ENCODE measurements at regions not wholly inside any gene's neighbourhood (a gene's known extent, or its start where the extent isn't known, plus 50 kb on each side); places are given as distances from the start of the nearest gene placed in this dataset.

GRCh38 chr13:33524086-33524485, 238.5 kb upstream of the STARD13 start:
- no peaks in the 10 kb centered on the region for H3K9me3 ChIP-seq (ENCODE audit: control insufficient read depth in 3 of 3, low read length in 3 of 3)
- H3K27me3 ChIP-seq (ENCODE audit: control insufficient read depth in 3 of 3, insufficient read depth in 3 of 3, low read length in 3 of 3) = no peaks in the 10 kb centered on the region
- no peak overlapping the region for H3K9ac ChIP-seq (ENCODE audit: low read depth in 1 of 3, low read length in 3 of 3)
- no peaks in the 10 kb centered on the region for H3K4me1 ChIP-seq (ENCODE audit: control insufficient read depth in 3 of 3, insufficient read depth in 3 of 3, low read length in 3 of 3)
- no peak overlapping the region for H3K27ac ChIP-seq (ENCODE audit: low read depth, low read length)
- H3K36me3 ChIP-seq (ENCODE audit: control insufficient read depth in 3 of 3, insufficient read depth in 3 of 3, low read length in 3 of 3) = no peaks in the 10 kb centered on the region
- no peak overlapping the region for H3K4me3 ChIP-seq (ENCODE audit: low read length in 3 of 3)

- Histone ChIP-seq H3K27ac (ENCODE audit: low read depth, low read length) (no peak overlapping the region), H3K9me3 (ENCODE audit: control insufficient read depth in 3 of 3, low read length in 3 of 3) (no peaks in the 10 kb centered on the region), H3K4me1 (ENCODE audit: control insufficient read depth in 3 of 3, insufficient read depth in 3 of 3, low read length in 3 of 3) (no peaks in the 10 kb centered on the region), H3K27me3 (ENCODE audit: control insufficient read depth in 3 of 3, insufficient read depth in 3 of 3, low read length in 3 of 3) (no peaks in the 10 kb centered on the region), H3K4me3 (ENCODE audit: low read length in 3 of 3) (no peak overlapping the region), H3K9ac (ENCODE audit: low read depth in 1 of 3, low read length in 3 of 3) (no peak overlapping the region), H3K36me3 (ENCODE audit: control insufficient read depth in 3 of 3, insufficient read depth in 3 of 3, low read length in 3 of 3) (no peaks in the 10 kb centered on the region)
Measured at GRCh38 chr13:33525763-33526162, 240.2 kb upstream of the STARD13 start.

GRCh38 chr13:33526718-33527117, 241.2 kb upstream of the STARD13 start:
- no peaks in the 10 kb centered on the region for H3K4me1 ChIP-seq (ENCODE audit: control insufficient read depth in 3 of 3, insufficient read depth in 3 of 3, low read length in 3 of 3)
- no peak overlapping the region for H3K4me3 ChIP-seq (ENCODE audit: low read length in 3 of 3)
- no peak overlapping the region for H3K9ac ChIP-seq (ENCODE audit: low read depth in 1 of 3, low read length in 3 of 3)
- H3K36me3 ChIP-seq (ENCODE audit: control insufficient read depth in 3 of 3, insufficient read depth in 3 of 3, low read length in 3 of 3) = no peaks in the 10 kb centered on the region
- no peaks in the 10 kb centered on the region for H3K9me3 ChIP-seq (ENCODE audit: control insufficient read depth in 3 of 3, low read length in 3 of 3)
- no peak overlapping the region for H3K27ac ChIP-seq (ENCODE audit: low read depth, low read length)
- H3K27me3 ChIP-seq (ENCODE audit: control insufficient read depth in 3 of 3, insufficient read depth in 3 of 3, low read length in 3 of 3) = no peaks in the 10 kb centered on the region

GRCh38 chr13:33528896-33529295, 243.3 kb upstream of the STARD13 start:
- Histone ChIP-seq H3K27ac (ENCODE audit: low read depth, low read length) (no peak overlapping the region), H3K9me3 (ENCODE audit: control insufficient read depth in 3 of 3, low read length in 3 of 3) (no peaks in the 10 kb centered on the region)

GRCh38 chr13:33531484-33531883, 245.9 kb upstream of the STARD13 start:
- Histone ChIP-seq H3K4me3 (ENCODE audit: low read length in 3 of 3) (no peak overlapping the region), H3K36me3 (ENCODE audit: control insufficient read depth in 3 of 3, insufficient read depth in 3 of 3, low read length in 3 of 3) (no peaks in the 10 kb centered on the region), H3K9ac (ENCODE audit: low read depth in 1 of 3, low read length in 3 of 3) (no peak overlapping the region), H3K27me3 (ENCODE audit: control insufficient read depth in 3 of 3, insufficient read depth in 3 of 3, low read length in 3 of 3) (no peaks in the 10 kb centered on the region), H3K27ac (ENCODE audit: low read depth, low read length) (no peak overlapping the region), H3K9me3 (ENCODE audit: control insufficient read depth in 3 of 3, low read length in 3 of 3) (no peaks in the 10 kb centered on the region), H3K4me1 (ENCODE audit: control insufficient read depth in 3 of 3, insufficient read depth in 3 of 3, low read length in 3 of 3) (no peaks in the 10 kb centered on the region)

More at GRCh38 chr13:33528896-33529295, 243.3 kb upstream of the STARD13 start:
- Histone ChIP-seq H3K36me3 (ENCODE audit: control insufficient read depth in 3 of 3, insufficient read depth in 3 of 3, low read length in 3 of 3) (no peaks in the 10 kb centered on the region), H3K4me3 (ENCODE audit: low read length in 3 of 3) (no peak overlapping the region), H3K9ac (ENCODE audit: low read depth in 1 of 3, low read length in 3 of 3) (no peak overlapping the region), H3K27me3 (ENCODE audit: control insufficient read depth in 3 of 3, insufficient read depth in 3 of 3, low read length in 3 of 3) (no peaks in the 10 kb centered on the region), H3K4me1 (ENCODE audit: control insufficient read depth in 3 of 3, insufficient read depth in 3 of 3, low read length in 3 of 3) (no peaks in the 10 kb centered on the region)

- Histone ChIP-seq H3K9me3 (ENCODE audit: control insufficient read depth in 3 of 3, low read length in 3 of 3) (no peaks in the 10 kb centered on the region), H3K36me3 (ENCODE audit: control insufficient read depth in 3 of 3, insufficient read depth in 3 of 3, low read length in 3 of 3) (no peaks in the 10 kb centered on the region), H3K4me1 (ENCODE audit: control insufficient read depth in 3 of 3, insufficient read depth in 3 of 3, low read length in 3 of 3) (no peaks in the 10 kb centered on the region), H3K27me3 (ENCODE audit: control insufficient read depth in 3 of 3, insufficient read depth in 3 of 3, low read length in 3 of 3) (no peaks in the 10 kb centered on the region), H3K4me3 (ENCODE audit: low read length in 3 of 3) (no peak overlapping the region), H3K9ac (ENCODE audit: low read depth in 1 of 3, low read length in 3 of 3) (no peak overlapping the region), H3K27ac (ENCODE audit: low read depth, low read length) (no peak overlapping the region)
Measured at GRCh38 chr13:33535061-33535460, 249.5 kb upstream of the STARD13 start.

GRCh38 chr13:33536601-33537000, 251.0 kb upstream of the STARD13 start:
- no peaks in the 10 kb centered on the region for H3K27me3 ChIP-seq (ENCODE audit: control insufficient read depth in 3 of 3, insufficient read depth in 3 of 3, low read length in 3 of 3)
- no peaks in the 10 kb centered on the region for H3K36me3 ChIP-seq (ENCODE audit: control insufficient read depth in 3 of 3, insufficient read depth in 3 of 3, low read length in 3 of 3)
- H3K9me3 ChIP-seq (ENCODE audit: control insufficient read depth in 3 of 3, low read length in 3 of 3) = no peaks in the 10 kb centered on the region
- no peak overlapping the region for H3K27ac ChIP-seq (ENCODE audit: low read depth, low read length)
- H3K4me3 ChIP-seq (ENCODE audit: low read length in 3 of 3) = no peak overlapping the region
- H3K9ac ChIP-seq (ENCODE audit: low read depth in 1 of 3, low read length in 3 of 3) = no peak overlapping the region
- H3K4me1 ChIP-seq (ENCODE audit: control insufficient read depth in 3 of 3, insufficient read depth in 3 of 3, low read length in 3 of 3) = peaks cover 0 to 5% (median 4%) of the 10 kb centered on the region in 3 donors

- H3K27me3 ChIP-seq (ENCODE audit: control insufficient read depth in 3 of 3, insufficient read depth in 3 of 3, low read length in 3 of 3) = no peaks in the 10 kb centered on the region
- no peak overlapping the region for H3K9ac ChIP-seq (ENCODE audit: low read depth in 1 of 3, low read length in 3 of 3)
- no peak overlapping the region for H3K4me3 ChIP-seq (ENCODE audit: low read length in 3 of 3)
- peaks cover 0 to 5% (median 5%) of the 10 kb centered on the region in 3 donors for H3K4me1 ChIP-seq (ENCODE audit: control insufficient read depth in 3 of 3, insufficient read depth in 3 of 3, low read length in 3 of 3)
- no peaks in the 10 kb centered on the region for H3K9me3 ChIP-seq (ENCODE audit: control insufficient read depth in 3 of 3, low read length in 3 of 3)
- no peaks in the 10 kb centered on the region for H3K36me3 ChIP-seq (ENCODE audit: control insufficient read depth in 3 of 3, insufficient read depth in 3 of 3, low read length in 3 of 3)
- H3K27ac ChIP-seq (ENCODE audit: low read depth, low read length) = no peak overlapping the region
Measured at GRCh38 chr13:33537026-33537425, 251.5 kb upstream of the STARD13 start.

GRCh38 chr13:33537676-33538075, 252.1 kb upstream of the STARD13 start:
- H3K4me3 ChIP-seq (ENCODE audit: low read length in 3 of 3) = no peak overlapping the region
- no peak overlapping the region for H3K9ac ChIP-seq (ENCODE audit: low read depth in 1 of 3, low read length in 3 of 3)

GRCh38 chr13:33541456-33541855, 255.9 kb upstream of the STARD13 start:
- Histone ChIP-seq H3K36me3 (ENCODE audit: control insufficient read depth in 3 of 3, insufficient read depth in 3 of 3, low read length in 3 of 3) (no peaks in the 10 kb centered on the region), H3K27ac (ENCODE audit: low read depth, low read length) (peak overlapping the region; percentile 97), H3K9me3 (ENCODE audit: control insufficient read depth in 3 of 3, low read length in 3 of 3) (no peaks in the 10 kb centered on the region), H3K4me1 (ENCODE audit: control insufficient read depth in 3 of 3, insufficient read depth in 3 of 3, low read length in 3 of 3) (peaks cover 10 to 18% (median 14%) of the 10 kb centered on the region in 3 donors), H3K27me3 (ENCODE audit: control insufficient read depth in 3 of 3, insufficient read depth in 3 of 3, low read length in 3 of 3) (no peaks in the 10 kb centered on the region), H3K4me3 (ENCODE audit: low read length in 3 of 3) (peak overlapping the region; percentile 6 to 86 (median 79)), H3K9ac (ENCODE audit: low read depth in 1 of 3, low read length in 3 of 3) (peak overlapping the region; percentile 86 to 94 (median 91))

More at GRCh38 chr13:33537676-33538075, 252.1 kb upstream of the STARD13 start:
- no peaks in the 10 kb centered on the region for H3K9me3 ChIP-seq (ENCODE audit: control insufficient read depth in 3 of 3, low read length in 3 of 3)
- peaks cover 0 to 5% (median 5%) of the 10 kb centered on the region in 3 donors for H3K4me1 ChIP-seq (ENCODE audit: control insufficient read depth in 3 of 3, insufficient read depth in 3 of 3, low read length in 3 of 3)
- no peaks in the 10 kb centered on the region for H3K36me3 ChIP-seq (ENCODE audit: control insufficient read depth in 3 of 3, insufficient read depth in 3 of 3, low read length in 3 of 3)
- no peak overlapping the region for H3K27ac ChIP-seq (ENCODE audit: low read depth, low read length)
- no peaks in the 10 kb centered on the region for H3K27me3 ChIP-seq (ENCODE audit: control insufficient read depth in 3 of 3, insufficient read depth in 3 of 3, low read length in 3 of 3)

GRCh38 chr13:33541962-33542308, 256.4 kb upstream of the STARD13 start:
- H3K9me3 ChIP-seq (ENCODE audit: control insufficient read depth in 3 of 3, low read length in 3 of 3) = no peaks in the 10 kb centered on the region
- H3K27ac ChIP-seq (ENCODE audit: low read depth, low read length) = peak overlapping the region; percentile 97
- H3K27me3 ChIP-seq (ENCODE audit: control insufficient read depth in 3 of 3, insufficient read depth in 3 of 3, low read length in 3 of 3) = no peaks in the 10 kb centered on the region
- H3K36me3 ChIP-seq (ENCODE audit: control insufficient read depth in 3 of 3, insufficient read depth in 3 of 3, low read length in 3 of 3) = no peaks in the 10 kb centered on the region
- peak overlapping the region; percentile 73 to 86 (median 79) for H3K4me3 ChIP-seq (ENCODE audit: low read length in 3 of 3)
- peaks cover 10 to 18% (median 14%) of the 10 kb centered on the region in 3 donors for H3K4me1 ChIP-seq (ENCODE audit: control insufficient read depth in 3 of 3, insufficient read depth in 3 of 3, low read length in 3 of 3)
- H3K9ac ChIP-seq (ENCODE audit: low read depth in 1 of 3, low read length in 3 of 3) = peak overlapping the region; percentile 86 to 94 (median 91)

Data from skeletal muscle tissue (tissue), 3 donors.